ENCODE measurements at regions not wholly inside any gene's neighbourhood (a gene's known extent, or its start where the extent isn't known, plus 50 kb on each side); places are given as distances from the start of the nearest gene placed in this dataset.

DNA sequence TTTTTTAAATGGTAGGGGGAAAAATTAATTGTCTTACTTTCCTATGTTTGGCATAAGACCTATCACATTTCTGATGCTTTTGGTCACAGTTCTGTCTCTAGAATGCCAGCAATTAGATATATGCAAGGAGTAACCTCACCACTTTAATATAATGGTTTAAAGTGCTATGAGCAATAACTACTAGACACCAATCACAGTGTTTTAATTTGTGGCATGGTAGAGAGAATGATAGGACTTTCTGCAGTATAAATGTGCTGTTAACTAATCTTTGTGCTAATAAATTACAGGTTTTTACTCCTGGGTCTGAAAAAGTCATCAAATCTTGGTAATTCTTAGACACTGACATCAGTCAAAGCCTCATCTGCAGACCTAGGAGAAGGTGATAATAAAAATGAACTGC, 2110.3 kb downstream of the NCAM2 start:
- ATAC-seq (no peak), DNase-seq (no peak)
- no peaks in the 10 kb centered on the region for H3K27me3 ChIP-seq
- H3K27ac ChIP-seq, result no peak overlapping the region
- no peaks in the 10 kb centered on the region for H3K36me3 ChIP-seq
- TF ChIP-seq, protein P1, sequence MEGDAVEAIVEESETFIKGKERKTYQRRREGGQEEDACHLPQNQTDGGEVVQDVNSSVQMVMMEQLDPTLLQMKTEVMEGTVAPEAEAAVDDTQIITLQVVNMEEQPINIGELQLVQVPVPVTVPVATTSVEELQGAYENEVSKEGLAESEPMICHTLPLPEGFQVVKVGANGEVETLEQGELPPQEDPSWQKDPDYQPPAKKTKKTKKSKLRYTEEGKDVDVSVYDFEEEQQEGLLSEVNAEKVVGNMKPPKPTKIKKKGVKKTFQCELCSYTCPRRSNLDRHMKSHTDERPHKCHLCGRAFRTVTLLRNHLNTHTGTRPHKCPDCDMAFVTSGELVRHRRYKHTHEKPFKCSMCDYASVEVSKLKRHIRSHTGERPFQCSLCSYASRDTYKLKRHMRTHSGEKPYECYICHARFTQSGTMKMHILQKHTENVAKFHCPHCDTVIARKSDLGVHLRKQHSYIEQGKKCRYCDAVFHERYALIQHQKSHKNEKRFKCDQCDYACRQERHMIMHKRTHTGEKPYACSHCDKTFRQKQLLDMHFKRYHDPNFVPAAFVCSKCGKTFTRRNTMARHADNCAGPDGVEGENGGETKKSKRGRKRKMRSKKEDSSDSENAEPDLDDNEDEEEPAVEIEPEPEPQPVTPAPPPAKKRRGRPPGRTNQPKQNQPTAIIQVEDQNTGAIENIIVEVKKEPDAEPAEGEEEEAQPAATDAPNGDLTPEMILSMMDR (IDR thresholded peaks at IDR 0.05), result no peak
- TF ChIP-seq POLR2A (IDR thresholded peaks at IDR 0.05), result no peak
- no peak overlapping the region for H3K4me3 ChIP-seq
- H3K4me1 ChIP-seq, result no peaks in the 10 kb centered on the region
- intact Hi-C loops (cut with DNase I), result no loop called here
- H3K9me3 ChIP-seq, result no peaks in the 10 kb centered on the region

DNA sequence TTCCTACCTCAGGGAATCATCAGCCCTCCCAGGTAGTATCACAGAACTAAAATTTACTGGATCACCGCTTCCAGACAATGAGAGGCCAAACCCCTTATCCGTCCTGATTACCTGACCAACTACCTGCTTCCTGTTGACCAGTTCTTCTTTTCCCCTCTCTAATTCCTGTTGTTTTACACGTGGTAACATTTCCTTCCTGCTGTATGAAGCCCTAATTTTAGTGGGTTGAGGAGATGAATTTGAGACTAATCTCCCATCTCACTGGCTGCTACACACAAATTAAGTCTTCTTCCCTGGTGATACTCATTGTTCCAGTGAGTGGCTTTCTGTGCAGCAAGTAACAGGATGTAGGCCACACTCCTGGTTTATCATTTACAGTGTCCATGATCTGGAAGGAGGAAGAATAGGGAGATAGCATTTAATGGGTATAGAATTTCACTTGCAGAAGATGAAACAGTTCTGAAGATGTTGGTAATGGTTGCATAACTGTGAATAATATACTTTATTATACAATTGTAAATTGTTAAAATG, 2112.9 kb downstream of the NCAM2 start:
- no peaks in the 10 kb centered on the region for H3K9me3 ChIP-seq
- intact Hi-C loops (cut with DNase I), result no loop called here
- no peaks in the 10 kb centered on the region for H3K4me1 ChIP-seq
- H3K27me3 ChIP-seq, result no peaks in the 10 kb centered on the region
- 48 to 61% (median 52%) methylated on average over 3 of the region's 3 CpGs for WGBS, 4 donors
- H3K36me3 ChIP-seq, result no peaks in the 10 kb centered on the region
- H3K27ac ChIP-seq, result no peak overlapping the region
- H3K4me3 ChIP-seq, result no peak overlapping the region
- no peak for TF ChIP-seq POLR2A (IDR thresholded peaks at IDR 0.05)
- TF ChIP-seq, protein P1 (IDR thresholded peaks at IDR 0.05), result no peak
- ATAC-seq (no peak), DNase-seq (no peak)

DNA sequence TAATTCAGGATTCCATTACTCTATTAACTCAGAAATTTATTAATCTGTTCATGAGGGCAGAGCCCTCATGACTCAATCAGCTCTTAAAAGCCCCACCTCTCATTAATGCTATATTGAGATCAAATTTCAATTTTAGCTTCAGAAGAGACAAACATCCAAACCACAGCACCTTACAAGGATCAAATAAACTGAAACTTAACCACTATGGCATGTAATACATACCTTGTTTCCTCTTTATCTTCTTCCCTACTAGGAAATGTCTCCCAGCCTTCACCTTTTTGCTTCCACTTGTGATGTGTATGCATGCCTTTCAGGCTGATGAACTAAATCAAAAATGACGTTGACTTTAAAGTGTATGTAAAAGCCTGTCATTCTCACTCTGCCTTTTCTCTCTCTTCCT, 2121.3 kb downstream of the NCAM2 start:
- DNase-seq (no peak), ATAC-seq (no peak)
- TF ChIP-seq, protein P1 (IDR thresholded peaks at IDR 0.05), result no peak
- no peak for TF ChIP-seq POLR2A (IDR thresholded peaks at IDR 0.05)
- Histone ChIP-seq H3K36me3 (no peaks in the 10 kb centered on the region), H3K9me3 (no peaks in the 10 kb centered on the region), H3K27ac (no peak overlapping the region), H3K4me1 (no peaks in the 10 kb centered on the region), H3K4me3 (no peak overlapping the region), H3K27me3 (no peaks in the 10 kb centered on the region)
- 59 to 76% (median 71%) methylated on average over 1 of the region's 1 CpG for WGBS, 4 donors
- intact Hi-C loops (cut with DNase I), result no loop called here

DNA sequence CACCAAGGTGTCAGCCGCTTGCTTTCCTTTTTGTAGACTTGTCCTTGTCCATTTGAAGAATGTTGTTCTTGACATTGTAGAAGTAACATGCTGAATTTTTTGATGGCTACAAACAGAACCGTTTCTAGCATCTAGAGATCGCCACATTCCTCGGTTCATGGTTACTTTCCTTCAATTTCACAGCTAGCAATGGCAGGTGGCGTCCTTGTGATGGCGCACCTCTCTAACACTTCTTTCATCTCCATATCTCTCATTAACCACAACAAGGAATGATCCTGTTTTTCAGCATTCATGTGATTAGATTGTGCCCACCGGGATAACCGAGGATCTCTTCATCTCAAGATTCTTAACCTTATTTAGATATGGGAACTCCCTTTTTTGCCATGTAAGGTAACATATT, 2129.8 kb downstream of the NCAM2 start:
- no peaks in the 10 kb centered on the region for H3K27me3 ChIP-seq
- no peak overlapping the region for H3K4me3 ChIP-seq
- H3K36me3 ChIP-seq, result no peaks in the 10 kb centered on the region
- H3K27ac ChIP-seq, result no peak overlapping the region
- H3K9me3 ChIP-seq, result no peaks in the 10 kb centered on the region
- no peaks in the 10 kb centered on the region for H3K4me1 ChIP-seq
- WGBS, 4 donors, result 73 to 81% (median 79%) methylated on average over 8 of the region's 8 CpGs
- TF ChIP-seq POLR2A (IDR thresholded peaks at IDR 0.05), result no peak
- TF ChIP-seq, protein P1 (IDR thresholded peaks at IDR 0.05), result no peak
- no peak for ATAC-seq
- no peak for DNase-seq
- intact Hi-C loops (cut with DNase I), result no loop called here
